Activated CD8-positive, alpha-beta T cell treated with anti-CD3 and anti-CD28 coated beads, Interleukin-2, amount 10 ng/mL, durations not matched to agents 7 days and 5 days (primary cell): ENCODE measurements at regions not wholly inside any gene's neighbourhood (a gene's known extent, or its start where the extent isn't known, plus 50 kb on each side); places are given as distances from the start of the nearest gene placed in this dataset.

Experiments
- ATAC-seq: fragments of 150-1000 bp; cut with Tn5 transposase; one replicate; pipeline ENCODE4 v1.10.0; 2021; ENCODE audit warnings: moderate library complexity
- CTCF ChIA-PET: fragments of 350-600 bp; sonication (Branson Sonifier 250); formaldehyde crosslinking; loops from one replicate; lab custom pipeline; 2021; ENCODE audit warnings: antibody characterized with exemption; lab: Charles Lee
- POLR2A ChIA-PET: fragments of 350-600 bp; sonication (Branson Sonifier 250); formaldehyde crosslinking; loops from one replicate; lab custom pipeline; 2021; ENCODE audit warnings: antibody characterized with exemption; lab: Charles Lee
- DNase-seq: peaks from one replicate; pipeline ENCODE4 v3.0.0-alpha.2; 2020
- H3K27ac Mint-ChIP-seq: one replicate; pipeline ENCODE4 v1.8.0; 2021; ENCODE audit warnings: mild to moderate bottlenecking, mixed read lengths
- H3K27me3 Mint-ChIP-seq: one replicate; pipeline ENCODE4 v1.8.0; 2021; ENCODE audit warnings: low read depth, mixed read lengths
- H3K36me3 Mint-ChIP-seq: one replicate; pipeline ENCODE4 v1.8.0; 2021; ENCODE audit warnings: low read depth, mixed read lengths
- H3K4me1 Mint-ChIP-seq: one replicate; pipeline ENCODE4 v1.8.0; 2021; ENCODE audit warnings: low read depth, mixed read lengths
- H3K4me3 Mint-ChIP-seq: one replicate; pipeline ENCODE4 v1.8.0; 2021; ENCODE audit warnings: mild to moderate bottlenecking, mixed read lengths
- H3K9me3 Mint-ChIP-seq: one replicate; pipeline ENCODE4 v1.8.0; 2022; ENCODE audit warnings: mixed read lengths; ENCODE audit not compliant: insufficient read depth

DNA sequence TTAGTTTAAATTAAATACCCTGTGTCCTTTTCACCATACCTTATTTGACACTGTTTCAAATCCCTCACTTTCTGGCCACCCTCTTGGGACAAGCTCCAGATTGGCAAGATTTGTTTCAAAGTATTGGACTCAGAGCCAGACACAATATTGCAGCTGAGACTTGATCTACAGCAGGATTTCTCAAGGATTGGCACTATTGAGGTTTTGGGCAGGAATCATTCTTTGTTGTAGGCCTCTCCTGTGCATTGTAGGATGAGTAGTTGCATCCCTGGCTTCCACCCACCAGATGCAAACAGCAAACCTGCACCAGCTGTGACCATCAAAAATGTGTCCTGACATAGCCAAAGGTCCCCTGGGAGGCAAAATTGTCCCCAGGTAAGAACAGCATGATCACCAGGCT lies 181.2 kb downstream of the CHD9NB start:
- CTCF ChIA-PET, result no interaction called here
- H3K4me1 Mint-ChIP-seq, result no peaks in the 10 kb centered on the region
- no peak overlapping the region for H3K4me3 Mint-ChIP-seq
- H3K36me3 Mint-ChIP-seq, result no peaks in the 10 kb centered on the region
- H3K9me3 Mint-ChIP-seq, result no peaks in the 10 kb centered on the region
- no peak overlapping the region for H3K27ac Mint-ChIP-seq
- ATAC-seq (no peak), DNase-seq (no peak)
- H3K27me3 Mint-ChIP-seq, result no peaks in the 10 kb centered on the region
- POLR2A ChIA-PET, result no interaction called here

GRCh38 chr16:52869243-52869642 lies 183.5 kb downstream of the CHD9NB start:
- Mint-ChIP-seq H3K27ac (no peak overlapping the region), H3K36me3 (no peaks in the 10 kb centered on the region), H3K4me1 (no peaks in the 10 kb centered on the region), H3K4me3 (no peak overlapping the region), H3K9me3 (no peaks in the 10 kb centered on the region), H3K27me3 (no peaks in the 10 kb centered on the region)
- DNase-seq (no peak), ATAC-seq (no peak)
- ChIA-PET POLR2A (no interaction called here), CTCF (no interaction called here)

GRCh38 chr16:52863000-52863399 lies 189.7 kb downstream of the CHD9NB start:
- H3K4me1 Mint-ChIP-seq, result no peaks in the 10 kb centered on the region
- no peaks in the 10 kb centered on the region for H3K27me3 Mint-ChIP-seq
- H3K9me3 Mint-ChIP-seq, result no peaks in the 10 kb centered on the region
- H3K27ac Mint-ChIP-seq, result no peak overlapping the region
- ChIA-PET CTCF (no interaction called here), POLR2A (no interaction called here)
- no peak for ATAC-seq
- H3K4me3 Mint-ChIP-seq, result no peak overlapping the region
- no peaks in the 10 kb centered on the region for H3K36me3 Mint-ChIP-seq
- DNase-seq, result no peak

DNA sequence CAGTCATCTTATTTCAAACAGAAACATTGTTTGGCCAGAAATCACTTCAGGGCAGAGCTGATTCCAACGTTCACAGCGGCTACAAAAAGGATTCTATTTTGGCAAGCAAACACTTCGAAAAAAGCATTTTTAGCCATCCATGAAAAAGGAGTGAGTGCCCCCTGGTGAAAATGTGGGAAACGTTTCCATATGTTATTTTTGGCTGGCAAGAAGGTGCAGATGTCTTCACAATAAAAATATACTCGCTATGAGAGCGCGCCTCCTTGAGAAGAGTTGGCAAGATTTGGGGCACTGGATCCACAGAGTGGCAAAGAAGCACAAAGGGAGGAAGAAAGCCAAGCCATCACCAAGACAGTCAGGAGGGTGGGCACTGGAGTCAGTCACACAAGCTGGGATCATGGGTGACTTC lies 191.1 kb downstream of the CHD9NB start:
- Mint-ChIP-seq H3K9me3 (no peaks in the 10 kb centered on the region), H3K27me3 (no peaks in the 10 kb centered on the region), H3K4me1 (no peaks in the 10 kb centered on the region), H3K4me3 (no peak overlapping the region), H3K36me3 (no peaks in the 10 kb centered on the region), H3K27ac (no peak overlapping the region)
- ChIA-PET CTCF (no interaction called here), POLR2A (no interaction called here)
- no peak for ATAC-seq
- DNase-seq, result no peak

GRCh38 chr16:52855463-52855862 lies 197.2 kb downstream of the CHD9NB start:
- no peak overlapping the region for H3K4me3 Mint-ChIP-seq
- POLR2A ChIA-PET, result no interaction called here
- CTCF ChIA-PET, result no interaction called here
- DNase-seq (no peak), ATAC-seq (no peak)
- H3K4me1 Mint-ChIP-seq, result no peaks in the 10 kb centered on the region
- H3K27me3 Mint-ChIP-seq, result no peaks in the 10 kb centered on the region
- peaks cover 18% of the 10 kb centered on the region for H3K9me3 Mint-ChIP-seq
- H3K27ac Mint-ChIP-seq, result no peak overlapping the region
- H3K36me3 Mint-ChIP-seq, result no peaks in the 10 kb centered on the region

DNA sequence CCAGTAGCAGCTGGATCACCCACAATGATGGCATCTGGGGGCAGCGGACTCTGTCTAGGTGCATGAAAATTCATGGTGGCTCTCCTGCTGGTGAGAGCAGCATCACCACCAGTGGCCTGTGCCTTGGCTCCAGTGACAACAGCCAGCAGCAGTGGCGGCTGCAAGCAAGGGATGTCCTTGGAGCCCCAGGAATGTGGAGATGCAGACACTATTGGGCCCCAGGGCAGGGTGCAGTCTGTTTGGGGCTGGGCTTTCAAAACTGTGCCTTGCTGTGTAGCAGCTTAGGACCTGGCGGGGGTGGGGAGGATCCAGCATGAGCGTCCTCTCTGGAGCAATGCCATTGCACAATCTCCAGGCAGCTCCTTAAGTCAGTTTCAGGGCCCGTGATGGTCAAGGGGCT lies 199.7 kb downstream of the CHD9NB start:
- peaks cover 21% of the 10 kb centered on the region for H3K9me3 Mint-ChIP-seq
- DNase-seq (no peak), ATAC-seq (no peak)
- no peaks in the 10 kb centered on the region for H3K4me1 Mint-ChIP-seq
- ChIA-PET CTCF (no interaction called here), POLR2A (no interaction called here)
- no peaks in the 10 kb centered on the region for H3K27me3 Mint-ChIP-seq
- H3K4me3 Mint-ChIP-seq, result no peak overlapping the region
- no peaks in the 10 kb centered on the region for H3K36me3 Mint-ChIP-seq
- no peak overlapping the region for H3K27ac Mint-ChIP-seq

GRCh38 chr16:52851211-52851740 lies 201.4 kb downstream of the CHD9NB start:
- Mint-ChIP-seq H3K9me3 (peaks cover 21% of the 10 kb centered on the region), H3K4me1 (no peaks in the 10 kb centered on the region), H3K27me3 (no peaks in the 10 kb centered on the region), H3K36me3 (no peaks in the 10 kb centered on the region), H3K4me3 (no peak overlapping the region), H3K27ac (no peak overlapping the region)
- ChIA-PET CTCF (no interaction called here), POLR2A (no interaction called here)
- DNase-seq (no peak), ATAC-seq (no peak)

DNA sequence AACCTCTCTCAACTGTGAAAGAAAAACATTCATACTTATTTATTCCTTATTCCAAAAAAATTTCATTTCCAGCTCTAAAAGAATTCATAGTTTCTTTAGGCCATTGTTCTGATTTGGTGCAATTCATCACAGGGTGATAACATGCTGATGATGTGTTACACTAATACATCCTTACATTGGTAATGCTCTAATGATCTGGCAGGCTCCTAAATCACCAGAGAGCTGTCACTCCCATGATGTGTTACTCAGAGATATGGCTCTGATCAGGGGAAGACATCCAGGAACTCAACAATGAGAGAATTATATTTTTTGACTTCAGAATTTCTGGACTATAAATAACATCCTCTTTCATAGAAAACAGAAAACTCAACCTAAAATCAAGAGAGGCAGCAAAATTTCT lies 209.3 kb downstream of the CHD9NB start:
- Mint-ChIP-seq H3K9me3 (peaks cover under 1% of the 10 kb centered on the region), H3K4me3 (no peak overlapping the region), H3K4me1 (no peaks in the 10 kb centered on the region), H3K27ac (no peak overlapping the region), H3K36me3 (no peaks in the 10 kb centered on the region), H3K27me3 (no peaks in the 10 kb centered on the region)
- DNase-seq (no peak), ATAC-seq (no peak)
- CTCF ChIA-PET, result no interaction called here
- POLR2A ChIA-PET, result no interaction called here

GRCh38 chr16:52837251-52837650 lies 215.4 kb downstream of the CHD9NB start:
- no peaks in the 10 kb centered on the region for H3K9me3 Mint-ChIP-seq
- no peak for DNase-seq
- CTCF ChIA-PET, result no interaction called here
- no peak overlapping the region for H3K4me3 Mint-ChIP-seq
- H3K4me1 Mint-ChIP-seq, result no peaks in the 10 kb centered on the region
- no peaks in the 10 kb centered on the region for H3K36me3 Mint-ChIP-seq
- no peaks in the 10 kb centered on the region for H3K27me3 Mint-ChIP-seq
- POLR2A ChIA-PET, result no interaction called here
- H3K27ac Mint-ChIP-seq, result no peak overlapping the region
- ATAC-seq, result no peak

GRCh38 chr16:52834736-52835465 lies 217.8 kb downstream of the CHD9NB start:
- no peak for ATAC-seq
- no peaks in the 10 kb centered on the region for H3K9me3 Mint-ChIP-seq
- ChIA-PET POLR2A (no interaction called here), CTCF (no interaction called here)
- H3K4me3 Mint-ChIP-seq, result no peak overlapping the region
- H3K4me1 Mint-ChIP-seq, result no peaks in the 10 kb centered on the region
- H3K36me3 Mint-ChIP-seq, result no peaks in the 10 kb centered on the region
- DNase-seq, result no peak
- H3K27me3 Mint-ChIP-seq, result no peaks in the 10 kb centered on the region
- H3K27ac Mint-ChIP-seq, result no peak overlapping the region

- no peaks in the 10 kb centered on the region for H3K4me1 Mint-ChIP-seq
- H3K36me3 Mint-ChIP-seq, result no peaks in the 10 kb centered on the region
- DNase-seq (no peak), ATAC-seq (no peak)
- POLR2A ChIA-PET, result no interaction called here
- CTCF ChIA-PET, result no interaction called here
- no peak overlapping the region for H3K4me3 Mint-ChIP-seq
- H3K9me3 Mint-ChIP-seq, result no peaks in the 10 kb centered on the region
- no peak overlapping the region for H3K27ac Mint-ChIP-seq
- H3K27me3 Mint-ChIP-seq, result no peaks in the 10 kb centered on the region
Measured at GRCh38 chr16:52832771-52833170, 219.9 kb downstream of the CHD9NB start.

GRCh38 chr16:52827456-52827855 lies 225.2 kb downstream of the CHD9NB start:
- H3K4me3 Mint-ChIP-seq, result no peak overlapping the region
- ChIA-PET CTCF (no interaction called here), POLR2A (no interaction called here)
- H3K4me1 Mint-ChIP-seq, result no peaks in the 10 kb centered on the region
- no peaks in the 10 kb centered on the region for H3K36me3 Mint-ChIP-seq
- H3K9me3 Mint-ChIP-seq, result no peaks in the 10 kb centered on the region
- ATAC-seq, result no peak
- no peak for DNase-seq
- H3K27ac Mint-ChIP-seq, result no peak overlapping the region
- H3K27me3 Mint-ChIP-seq, result no peaks in the 10 kb centered on the region

DNA sequence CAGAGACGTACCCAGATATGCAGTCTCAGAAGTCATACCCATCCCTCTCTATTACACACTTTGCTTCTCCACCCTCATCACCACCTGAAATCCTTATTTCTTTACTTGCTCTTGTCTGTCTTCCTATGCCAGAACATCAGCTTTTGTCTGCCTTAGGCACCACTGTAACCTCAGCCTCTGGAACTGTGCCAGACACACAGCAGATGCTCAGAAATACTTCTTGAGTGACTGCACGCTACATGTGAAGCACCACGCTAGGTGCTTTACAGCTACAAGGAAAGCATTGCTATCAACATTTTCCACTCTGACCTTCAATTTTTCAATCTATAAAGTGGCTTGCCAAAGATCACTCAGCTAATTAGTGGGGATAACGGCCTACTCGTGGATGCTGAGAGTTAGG lies 226.8 kb downstream of the CHD9NB start:
- Mint-ChIP-seq H3K9me3 (no peaks in the 10 kb centered on the region), H3K4me3 (no peak overlapping the region), H3K27ac (no peak overlapping the region), H3K27me3 (no peaks in the 10 kb centered on the region), H3K4me1 (no peaks in the 10 kb centered on the region), H3K36me3 (no peaks in the 10 kb centered on the region)
- ATAC-seq, result no peak
- ChIA-PET CTCF (no interaction called here), POLR2A (no interaction called here)
- no peak for DNase-seq
